ENCODE measurements at regions not wholly inside any gene's neighbourhood (a gene's known extent, or its start where the extent isn't known, plus 50 kb on each side); places are given as distances from the start of the nearest gene placed in this dataset. TPM values are rescaled to one million over a fixed set of nuclear protein-coding genes. Genes with fewer than 3 reads are reported as not detected.

Small RNAs in the stretch of these regions (small RNA-seq; reads per million reads assigned to genes)
- gene AC108120.2 = not detected

Data from urinary bladder (tissue), 1 donor.